ENCODE measurements at regions not wholly inside any gene's neighbourhood (a gene's known extent, or its start where the extent isn't known, plus 50 kb on each side); places are given as distances from the start of the nearest gene placed in this dataset.

DNA sequence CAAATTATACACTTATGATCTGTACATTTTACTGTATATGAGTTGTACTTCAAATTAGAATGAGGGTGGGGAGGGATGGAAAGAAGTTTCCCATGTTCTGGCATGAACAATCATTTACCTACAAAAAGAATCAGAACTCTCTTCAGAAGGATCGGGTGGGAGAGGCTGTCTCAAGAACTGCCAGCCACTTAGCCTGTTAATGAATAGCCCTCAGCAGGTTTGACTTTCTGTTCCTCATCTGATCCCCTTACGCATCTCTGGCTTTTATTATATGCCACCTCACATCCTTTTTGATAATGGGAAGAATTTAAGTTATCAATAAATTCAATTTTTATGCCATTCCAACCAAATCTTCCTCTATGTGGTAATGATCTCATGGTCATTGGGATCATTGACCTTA, 168.3 kb upstream of the TGFBR2 start:
- no peak overlapping the region for H3K4ac ChIP-seq (replicated peaks; ENCODE audit: insufficient read length, low read depth, low read length)

More for the DNA sequence above, 168.3 kb upstream of the TGFBR2 start:
- H3K79me2 ChIP-seq (ENCODE audit: control insufficient read depth in 1 of 2, insufficient read depth in 2 of 2, low read length in 2 of 2) = no peaks in the 10 kb centered on the region
- peaks cover 0 to 7% (median 0%) of the 10 kb centered on the region in 4 experiments; a peak in 3 of 7 replicates for H3K4me1 ChIP-seq (replicated peaks in 1 of 4; ENCODE audit: control insufficient read depth in 3 of 4, insufficient read depth in 4 of 4, low read length in 3 of 4)
- H2AFZ ChIP-seq (ENCODE audit: low read length) = no peak overlapping the region
- no peaks in the 10 kb centered on the region for H4K20me1 ChIP-seq (replicated peaks in 1 of 2; ENCODE audit: control insufficient read depth in 1 of 2, insufficient read depth in 2 of 2, low read length in 2 of 2)
- H3K23me2 ChIP-seq (ENCODE audit: low read depth, low read length) = no peaks in the 10 kb centered on the region
- H3K4me2 ChIP-seq (ENCODE audit: insufficient read depth in 1 of 2, low read depth in 2 of 2, low read length in 2 of 2) = no peak overlapping the region
- TF ChIP-seq ZNF274 (IDR thresholded peaks at IDR 0.05; ENCODE audit: borderline replicate concordance, extremely low read depth, low read length) (no peak), SUZ12 (IDR thresholded peaks at IDR 0.05; ENCODE audit: low read length) (no peak), NRF1 (IDR thresholded peaks at IDR 0.05; ENCODE audit: low read depth, low read length) (no peak), BCL11A (IDR thresholded peaks at IDR 0.05; ENCODE audit: low read depth in 2 of 2, low read length in 2 of 2) (no peak), CHD2 (IDR thresholded peaks at IDR 0.05; ENCODE audit: low read length) (no peak), TAF1 (IDR thresholded peaks at IDR 0.05; ENCODE audit: low read depth, low read length) (no peak), KDM1A (IDR thresholded peaks at IDR 0.05; ENCODE audit: borderline replicate concordance, low read length) (no peak)
- no peak overlapping the region for H3K56ac ChIP-seq (replicated peaks; ENCODE audit: insufficient read length, low read depth, low read length)
- WGBS, 2 experiments (ENCODE audit: extremely low coverage in 1 of 2, insufficient coverage in 1 of 2, insufficient read length in 1 of 2, insufficient replicate concordance in 2 of 2, low coverage in 1 of 2, low lambda C conversion rate in 2 of 2, missing lambda C conversion rate in 1 of 2) = 90% methylated on average over 2 of the region's 2 CpGs; no CpG with 5 or more reads in 1 of the 2 experiments
- H3K9ac ChIP-seq (replicated peaks in 1 of 4; ENCODE audit: extremely low read depth in 1 of 4, low read depth in 3 of 4, low read length in 3 of 4) = no peak overlapping the region
- no peak overlapping the region for H2BK12ac ChIP-seq (ENCODE audit: low read depth, low read length)
- no peaks in the 10 kb centered on the region for H3K79me1 ChIP-seq (ENCODE audit: low read depth, low read length)
- H4K8ac ChIP-seq (ENCODE audit: extremely low read depth, insufficient read depth, low read length) = no peak overlapping the region
- ChIA-PET POLR2A (ENCODE audit: partially characterized antibody) (no interaction called here), CTCF (ENCODE audit: partially characterized antibody) (interaction anchor here (0.8 kb wide), 1 partner anchor 174 kb away, joined by 3 read pairs; no protein-coding TSS in a partner anchor)
- no peak overlapping the region for H3K27ac ChIP-seq (ENCODE audit: low read depth, low read length)
- no peak overlapping the region for H2AK5ac ChIP-seq (ENCODE audit: low read depth, low read length)
- H3K14ac ChIP-seq (ENCODE audit: insufficient read length) = no peak overlapping the region
- H3K23ac ChIP-seq (ENCODE audit: insufficient read length) = no peak overlapping the region
- H2BK20ac ChIP-seq (ENCODE audit: low read length) = no peak overlapping the region
- H3K36me3 ChIP-seq (ENCODE audit: control insufficient read depth in 2 of 4, insufficient read depth in 4 of 4, low read length in 3 of 4) = no peaks in the 10 kb centered on the region
- DNase-seq (ENCODE audit: low read depth in 1 of 2, low spot score in 2 of 2) (no peak), FAIRE-seq (no peak)
- no peak overlapping the region for H2BK5ac ChIP-seq (ENCODE audit: low read depth, low read length)
- no peak overlapping the region for H4K91ac ChIP-seq (replicated peaks; ENCODE audit: insufficient read length, low read length)
- H3K9me3 ChIP-seq (ENCODE audit: insufficient read depth in 2 of 2, low read depth in 1 of 2, low read length in 1 of 2) = no peaks in the 10 kb centered on the region
- no peak overlapping the region for H3K18ac ChIP-seq (ENCODE audit: extremely low read depth, low read length)
- H3K4me3 ChIP-seq (ENCODE audit: extremely low read depth in 1 of 4, insufficient read depth in 2 of 4, low read depth in 3 of 4, low read length in 4 of 4) = no peak overlapping the region
- H3K27me3 ChIP-seq (replicated peaks in 1 of 4; ENCODE audit: control insufficient read depth in 3 of 4, extremely low read depth in 1 of 4, insufficient read depth in 3 of 4, low read length in 3 of 4) = no peaks in the 10 kb centered on the region
- H4K5ac ChIP-seq (ENCODE audit: insufficient read length, low read depth, low read length) = no peak overlapping the region
- H2BK120ac ChIP-seq (replicated peaks; ENCODE audit: low read depth, low read length) = no peak overlapping the region
- no peak overlapping the region for H2BK15ac ChIP-seq (ENCODE audit: low read length)
